SK-N-SH treated with all-trans-retinoic acid at 6 μM for 48 hours (cell line): ENCODE measurements at regions not wholly inside any gene's neighbourhood (a gene's known extent, or its start where the extent isn't known, plus 50 kb on each side); places are given as distances from the start of the nearest gene placed in this dataset.

Source experiments
- ATAC-seq: fragments of 200-7000 bp; cut with Tn5 transposase; 3 replicates; pipeline ENCODE4 v1.9.1; 2020; ENCODE audit warnings: mild to moderate bottlenecking, moderate library complexity
- ARNTL ChIP-seq: fragments of 450-650 bp; formaldehyde crosslinking; IDR thresholded peaks from 2 replicates; pipeline ENCODE4 v1.5.0; 2020; ENCODE audit warnings: low read depth, mild to moderate bottlenecking, moderate library complexity, borderline replicate concordance
- BACH2 ChIP-seq: fragments of 250-450 bp; sonication (Bioruptor Pico); IDR thresholded peaks from 2 replicates; pipeline ENCODE4 v1.9.0; 2021; ENCODE audit warnings: mild to moderate bottlenecking, borderline replicate concordance
- CSDC2 ChIP-seq: fragments of 250-450 bp; sonication (Bioruptor Pico); IDR thresholded peaks from 2 replicates; pipeline ENCODE4 v1.5.0; 2020; ENCODE audit warnings: mild to moderate bottlenecking, moderate library complexity
- GLIS3 ChIP-seq: fragments of 250-450 bp; sonication (Bioruptor Pico); IDR thresholded peaks from 2 replicates; pipeline ENCODE4 v1.5.0; 2020; ENCODE audit warnings: mild to moderate bottlenecking, moderate library complexity
- PPARA ChIP-seq: fragments of 250-450 bp; sonication (Bioruptor Pico); IDR thresholded peaks from 2 replicates; pipeline ENCODE4 v1.5.0; 2020; ENCODE audit warnings: mild to moderate bottlenecking, borderline replicate concordance
- RARB ChIP-seq: fragments of 250-450 bp; sonication (Bioruptor Pico); IDR thresholded peaks from 2 replicates; pipeline ENCODE4 v1.8.0; 2021; ENCODE audit warnings: mild to moderate bottlenecking, moderate library complexity
- SNAI2 ChIP-seq: fragments of 250-450 bp; sonication (Bioruptor Pico); IDR thresholded peaks from 2 replicates; pipeline ENCODE4 v1.5.0; 2020; ENCODE audit warnings: mild to moderate bottlenecking, moderate library complexity
- TCF4 ChIP-seq: fragments of 250-450 bp; sonication (Bioruptor Pico); IDR thresholded peaks from 2 replicates; pipeline ENCODE4 v1.8.0; 2021; ENCODE audit warnings: mild to moderate bottlenecking, moderate library complexity, borderline replicate concordance
- TOX ChIP-seq: fragments of 250-450 bp; sonication (Bioruptor Pico); IDR thresholded peaks from 2 replicates; pipeline ENCODE4 v1.8.0; 2021; ENCODE audit warnings: mild to moderate bottlenecking, moderate library complexity, borderline replicate concordance
- ZC3H10 ChIP-seq: fragments of 250-450 bp; sonication (Bioruptor Pico); IDR thresholded peaks from 2 replicates; pipeline ENCODE4 v1.5.1; 2021; ENCODE audit warnings: mild to moderate bottlenecking, moderate library complexity
- ZNF565 ChIP-seq: fragments of 450-650 bp; formaldehyde crosslinking; conservative IDR thresholded peaks from 2 replicates; pipeline ENCODE4 v1.5.0; 2020; ENCODE audit warnings: low read depth, mild to moderate bottlenecking, moderate library complexity
- ZNF70 ChIP-seq: fragments of 450-650 bp; formaldehyde crosslinking; IDR thresholded peaks from 2 replicates; pipeline ENCODE4 v1.5.0; 2020; ENCODE audit warnings: mild to moderate bottlenecking, moderate library complexity
- TF ChIP-seq, protein P1 (sequence below): fragments of 250-450 bp; sonication (Bioruptor Pico); IDR thresholded peaks from 2 replicates; pipeline ENCODE4 v1.8.0; 2020; ENCODE audit warnings: mild to moderate bottlenecking, moderate library complexity, borderline replicate concordance
- TF ChIP-seq, protein P2 (sequence below): fragments of 250-450 bp; sonication (Bioruptor Pico); IDR thresholded peaks from 2 replicates; pipeline ENCODE4 v1.5.1; 2020; ENCODE audit warnings: low read depth, mild to moderate bottlenecking, moderate library complexity
- TF ChIP-seq, protein P3 (sequence below): fragments of 250-450 bp; sonication (Bioruptor Pico); IDR thresholded peaks from 2 replicates; pipeline ENCODE4 v1.5.0; 2020; ENCODE audit warnings: mild to moderate bottlenecking, moderate library complexity
- TF ChIP-seq, protein P4 (sequence below): fragments of 250-450 bp; sonication (Bioruptor Pico); IDR thresholded peaks from 2 replicates; pipeline ENCODE4 v1.8.0; 2021; ENCODE audit warnings: low read depth, mild to moderate bottlenecking, moderate library complexity, borderline replicate concordance
- TF ChIP-seq, protein P5 (sequence below): fragments of 250-450 bp; sonication (Bioruptor Pico); IDR thresholded peaks from 2 replicates; pipeline ENCODE4 v1.5.1; 2021; ENCODE audit warnings: mild to moderate bottlenecking, moderate library complexity

DNA sequence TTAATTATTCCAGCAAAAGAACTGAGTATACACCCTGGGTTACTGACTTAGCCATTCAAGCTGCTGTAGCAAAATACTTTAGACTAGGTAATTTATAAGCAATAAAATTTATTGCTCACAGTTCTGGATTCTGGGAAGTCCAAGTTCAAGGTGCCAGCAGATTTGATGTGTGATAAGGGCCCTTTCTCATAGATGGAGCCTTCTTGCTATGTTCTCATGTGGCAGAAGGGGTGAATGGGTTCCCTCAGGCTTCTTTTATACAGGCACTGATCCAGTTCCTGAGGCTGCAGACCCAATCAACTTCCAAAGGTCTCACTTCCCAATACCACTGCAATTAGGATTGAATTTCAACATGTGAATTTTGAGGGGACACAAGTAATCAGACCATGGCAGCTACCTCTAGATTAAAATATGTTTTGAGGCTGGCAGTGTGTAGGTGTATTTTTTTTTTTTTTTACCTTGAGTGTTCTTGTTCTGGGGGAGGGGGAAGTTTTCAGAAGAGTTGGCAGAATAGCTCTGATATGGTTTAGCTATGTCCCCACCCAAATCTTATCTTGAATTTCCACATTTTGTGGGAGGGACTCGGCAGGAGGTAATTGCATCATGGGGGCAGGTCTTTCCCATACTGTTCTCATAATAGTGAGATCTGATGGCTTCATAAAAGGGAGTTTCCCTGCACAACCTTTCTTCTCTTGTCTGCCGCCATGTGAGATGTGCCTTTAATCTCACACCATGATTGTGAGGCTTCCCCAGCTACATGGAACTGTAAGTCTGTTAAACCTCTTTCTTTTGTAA, 178.2 kb downstream of the RASSF9 start:
- no peak for TF ChIP-seq CSDC2 (CRISPR knock-in tag)
- no peak for TF ChIP-seq TCF4
- TF ChIP-seq, protein P1, sequence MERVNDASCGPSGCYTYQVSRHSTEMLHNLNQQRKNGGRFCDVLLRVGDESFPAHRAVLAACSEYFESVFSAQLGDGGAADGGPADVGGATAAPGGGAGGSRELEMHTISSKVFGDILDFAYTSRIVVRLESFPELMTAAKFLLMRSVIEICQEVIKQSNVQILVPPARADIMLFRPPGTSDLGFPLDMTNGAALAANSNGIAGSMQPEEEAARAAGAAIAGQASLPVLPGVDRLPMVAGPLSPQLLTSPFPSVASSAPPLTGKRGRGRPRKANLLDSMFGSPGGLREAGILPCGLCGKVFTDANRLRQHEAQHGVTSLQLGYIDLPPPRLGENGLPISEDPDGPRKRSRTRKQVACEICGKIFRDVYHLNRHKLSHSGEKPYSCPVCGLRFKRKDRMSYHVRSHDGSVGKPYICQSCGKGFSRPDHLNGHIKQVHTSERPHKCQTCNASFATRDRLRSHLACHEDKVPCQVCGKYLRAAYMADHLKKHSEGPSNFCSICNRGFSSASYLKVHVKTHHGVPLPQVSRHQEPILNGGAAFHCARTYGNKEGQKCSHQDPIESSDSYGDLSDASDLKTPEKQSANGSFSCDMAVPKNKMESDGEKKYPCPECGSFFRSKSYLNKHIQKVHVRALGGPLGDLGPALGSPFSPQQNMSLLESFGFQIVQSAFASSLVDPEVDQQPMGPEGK (CRISPR knock-in tag): no peak
- no peak for TF ChIP-seq GLIS3 (CRISPR knock-in tag)
- TF ChIP-seq PPARA (CRISPR knock-in tag): no peak
- TF ChIP-seq ZNF70 (CRISPR knock-in tag): no peak
- TF ChIP-seq, protein P2, sequence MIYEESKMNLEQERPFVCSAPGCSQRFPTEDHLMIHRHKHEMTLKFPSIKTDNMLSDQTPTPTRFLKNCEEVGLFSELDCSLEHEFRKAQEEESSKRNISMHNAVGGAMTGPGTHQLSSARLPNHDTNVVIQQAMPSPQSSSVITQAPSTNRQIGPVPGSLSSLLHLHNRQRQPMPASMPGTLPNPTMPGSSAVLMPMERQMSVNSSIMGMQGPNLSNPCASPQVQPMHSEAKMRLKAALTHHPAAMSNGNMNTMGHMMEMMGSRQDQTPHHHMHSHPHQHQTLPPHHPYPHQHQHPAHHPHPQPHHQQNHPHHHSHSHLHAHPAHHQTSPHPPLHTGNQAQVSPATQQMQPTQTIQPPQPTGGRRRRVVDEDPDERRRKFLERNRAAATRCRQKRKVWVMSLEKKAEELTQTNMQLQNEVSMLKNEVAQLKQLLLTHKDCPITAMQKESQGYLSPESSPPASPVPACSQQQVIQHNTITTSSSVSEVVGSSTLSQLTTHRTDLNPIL (CRISPR knock-in tag): no peak
- no peak for TF ChIP-seq ARNTL
- TF ChIP-seq ZC3H10: no peak
- TF ChIP-seq SNAI2 (CRISPR knock-in tag): no peak
- TF ChIP-seq ZNF565 (CRISPR knock-in tag): no peak
- TF ChIP-seq, protein P3, sequence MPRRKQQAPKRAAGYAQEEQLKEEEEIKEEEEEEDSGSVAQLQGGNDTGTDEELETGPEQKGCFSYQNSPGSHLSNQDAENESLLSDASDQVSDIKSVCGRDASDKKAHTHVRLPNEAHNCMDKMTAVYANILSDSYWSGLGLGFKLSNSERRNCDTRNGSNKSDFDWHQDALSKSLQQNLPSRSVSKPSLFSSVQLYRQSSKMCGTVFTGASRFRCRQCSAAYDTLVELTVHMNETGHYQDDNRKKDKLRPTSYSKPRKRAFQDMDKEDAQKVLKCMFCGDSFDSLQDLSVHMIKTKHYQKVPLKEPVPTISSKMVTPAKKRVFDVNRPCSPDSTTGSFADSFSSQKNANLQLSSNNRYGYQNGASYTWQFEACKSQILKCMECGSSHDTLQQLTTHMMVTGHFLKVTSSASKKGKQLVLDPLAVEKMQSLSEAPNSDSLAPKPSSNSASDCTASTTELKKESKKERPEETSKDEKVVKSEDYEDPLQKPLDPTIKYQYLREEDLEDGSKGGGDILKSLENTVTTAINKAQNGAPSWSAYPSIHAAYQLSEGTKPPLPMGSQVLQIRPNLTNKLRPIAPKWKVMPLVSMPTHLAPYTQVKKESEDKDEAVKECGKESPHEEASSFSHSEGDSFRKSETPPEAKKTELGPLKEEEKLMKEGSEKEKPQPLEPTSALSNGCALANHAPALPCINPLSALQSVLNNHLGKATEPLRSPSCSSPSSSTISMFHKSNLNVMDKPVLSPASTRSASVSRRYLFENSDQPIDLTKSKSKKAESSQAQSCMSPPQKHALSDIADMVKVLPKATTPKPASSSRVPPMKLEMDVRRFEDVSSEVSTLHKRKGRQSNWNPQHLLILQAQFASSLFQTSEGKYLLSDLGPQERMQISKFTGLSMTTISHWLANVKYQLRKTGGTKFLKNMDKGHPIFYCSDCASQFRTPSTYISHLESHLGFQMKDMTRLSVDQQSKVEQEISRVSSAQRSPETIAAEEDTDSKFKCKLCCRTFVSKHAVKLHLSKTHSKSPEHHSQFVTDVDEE (CRISPR knock-in tag): no peak
- no peak for TF ChIP-seq RARB (CRISPR knock-in tag)
- no peak for TF ChIP-seq BACH2 (CRISPR knock-in tag)
- TF ChIP-seq, protein P4, sequence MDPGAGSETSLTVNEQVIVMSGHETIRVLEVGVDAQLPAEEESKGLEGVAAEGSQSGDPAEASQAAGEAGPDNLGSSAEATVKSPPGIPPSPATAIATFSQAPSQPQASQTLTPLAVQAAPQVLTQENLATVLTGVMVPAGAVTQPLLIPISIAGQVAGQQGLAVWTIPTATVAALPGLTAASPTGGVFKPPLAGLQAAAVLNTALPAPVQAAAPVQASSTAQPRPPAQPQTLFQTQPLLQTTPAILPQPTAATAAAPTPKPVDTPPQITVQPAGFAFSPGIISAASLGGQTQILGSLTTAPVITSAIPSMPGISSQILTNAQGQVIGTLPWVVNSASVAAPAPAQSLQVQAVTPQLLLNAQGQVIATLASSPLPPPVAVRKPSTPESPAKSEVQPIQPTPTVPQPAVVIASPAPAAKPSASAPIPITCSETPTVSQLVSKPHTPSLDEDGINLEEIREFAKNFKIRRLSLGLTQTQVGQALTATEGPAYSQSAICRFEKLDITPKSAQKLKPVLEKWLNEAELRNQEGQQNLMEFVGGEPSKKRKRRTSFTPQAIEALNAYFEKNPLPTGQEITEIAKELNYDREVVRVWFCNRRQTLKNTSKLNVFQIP (CRISPR knock-in tag): no peak
- TF ChIP-seq, protein P5, sequence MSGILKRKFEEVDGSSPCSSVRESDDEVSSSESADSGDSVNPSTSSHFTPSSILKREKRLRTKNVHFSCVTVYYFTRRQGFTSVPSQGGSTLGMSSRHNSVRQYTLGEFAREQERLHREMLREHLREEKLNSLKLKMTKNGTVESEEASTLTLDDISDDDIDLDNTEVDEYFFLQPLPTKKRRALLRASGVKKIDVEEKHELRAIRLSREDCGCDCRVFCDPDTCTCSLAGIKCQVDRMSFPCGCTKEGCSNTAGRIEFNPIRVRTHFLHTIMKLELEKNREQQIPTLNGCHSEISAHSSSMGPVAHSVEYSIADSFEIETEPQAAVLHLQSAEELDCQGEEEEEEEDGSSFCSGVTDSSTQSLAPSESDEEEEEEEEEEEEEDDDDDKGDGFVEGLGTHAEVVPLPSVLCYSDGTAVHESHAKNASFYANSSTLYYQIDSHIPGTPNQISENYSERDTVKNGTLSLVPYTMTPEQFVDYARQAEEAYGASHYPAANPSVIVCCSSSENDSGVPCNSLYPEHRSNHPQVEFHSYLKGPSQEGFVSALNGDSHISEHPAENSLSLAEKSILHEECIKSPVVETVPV (CRISPR knock-in tag): no peak
- no peak for ATAC-seq

DNA sequence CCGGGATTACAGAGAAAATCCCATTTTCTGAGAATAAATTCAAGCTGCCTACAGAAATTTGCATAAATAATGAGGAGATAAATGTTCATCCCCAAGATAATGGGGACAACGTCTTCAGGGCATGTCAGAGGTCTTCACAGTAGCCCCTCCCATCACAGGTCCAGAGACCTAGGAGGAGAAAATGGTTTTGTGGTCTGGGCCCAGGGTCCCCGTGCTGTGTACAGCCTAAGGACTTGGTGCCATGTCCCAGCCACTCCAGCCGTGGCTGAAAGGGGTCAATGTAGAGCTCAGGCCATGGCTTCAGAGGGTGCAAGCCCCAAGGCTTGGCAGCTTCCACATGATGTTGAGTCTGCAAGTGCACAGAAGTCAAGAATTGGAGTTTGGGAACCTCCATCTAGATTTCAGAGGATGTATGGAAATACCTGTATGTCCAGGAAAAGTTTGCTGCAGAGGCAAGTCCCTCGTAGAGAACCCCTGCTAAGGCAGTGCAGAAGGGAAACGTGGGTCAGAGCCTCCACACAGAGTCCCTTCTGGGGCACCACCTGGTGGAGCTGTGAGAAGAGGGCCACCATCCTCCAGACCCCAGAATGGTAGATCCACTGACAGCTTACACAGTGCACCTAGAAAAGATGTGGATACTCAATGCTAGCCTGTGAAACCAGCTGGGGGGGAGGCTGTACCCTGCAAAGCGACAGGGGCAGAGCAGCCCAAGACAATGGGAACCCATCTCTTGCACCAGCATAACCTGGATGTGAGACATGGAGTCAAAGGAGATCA, 176.3 kb downstream of the RASSF9 start:
- no peak for ATAC-seq
- TF ChIP-seq BACH2 (CRISPR knock-in tag) (no peak), PPARA (CRISPR knock-in tag) (no peak), ARNTL (no peak), TOX (CRISPR knock-in tag) (no peak), ZNF70 (CRISPR knock-in tag) (no peak)
- TF ChIP-seq, protein P1 (CRISPR knock-in tag): no peak
